Heart right ventricle (tissue), 16 donors: ENCODE measurements at regions not wholly inside any gene's neighbourhood (a gene's known extent, or its start where the extent isn't known, plus 50 kb on each side); places are given as distances from the start of the nearest gene placed in this dataset.

Source experiments
- ATAC-seq, 8 donors: fragments of 200-7000 bp; cut with Tn5 transposase; one replicate each; pipeline ENCODE4 v1.9.1; 2020; ENCODE audit warnings: mild to moderate bottlenecking in 8 of 8, moderate library complexity in 8 of 8, moderate number of reproducible peaks in 1 of 8
- DNase-seq, 2 donors: peaks; one replicate each; pipeline ENCODE4 v3.0.0-alpha.2; 2020
- H3K27ac ChIP-seq, 10 donors: fragments of 200-600 bp; sonication (generic) in 2 of 10; one replicate each; pipeline versions ENCODE4 v1.5.0 to v1.8.0; 2020 to 2022; ENCODE audit warnings: mild to moderate bottlenecking in 3 of 10
- H3K27me3 ChIP-seq, 7 donors: fragments of 200-600 bp; one replicate each; pipeline ENCODE4 v1.8.0; 2021 to 2022; ENCODE audit warnings: mild to moderate bottlenecking in 2 of 7
- H3K36me3 ChIP-seq, 9 donors: fragments of 200-600 bp; sonication (generic) in 1 of 9; one replicate each; pipeline versions ENCODE4 v1.5.0 to v1.8.0; 2020 to 2022; ENCODE audit warnings: mild to moderate bottlenecking in 2 of 9
- H3K4me1 ChIP-seq, 9 donors: fragments of 200-600 bp; sonication (generic) in 1 of 9; one replicate each; pipeline versions ENCODE4 v1.5.0 to v1.8.0; 2020 to 2022; ENCODE audit warnings: mild to moderate bottlenecking in 4 of 9
- H3K4me3 ChIP-seq, 10 donors: fragments of 200-600 bp; sonication (generic) in 2 of 10; one replicate each; pipeline versions ENCODE4 v1.5.0 to v1.8.0; 2020 to 2022; ENCODE audit warnings: mild to moderate bottlenecking in 7 of 10, moderate library complexity in 2 of 10
- H3K9me3 ChIP-seq, 11 donors: fragments of 200-600 bp in 10 of 11; sonication (generic) in 2 of 11; one replicate each; pipeline versions ENCODE4 v1.5.0 to v1.8.0; 2013 to 2022; ENCODE audit warnings: mild to moderate bottlenecking in 2 of 11, control low read depth in 1 of 11, moderate library complexity in 1 of 11
- WGBS, 2 donors: extraction: QIAGEN DNeasy Blood & Tissue Kit; methylation state at CpG; one replicate each; pipeline ENCODE4 v1.1.7; 2013; ENCODE audit warnings: inconsistent platforms in 1 of 2; 5-methylcytosine and 5-hydroxymethylcytosine counted together
- intact Hi-C, 10 donors: fragments of 100-400 bp; cut with DNase I; formaldehyde crosslinking; loops; one replicate each; pipeline versions ENCODE4 v1.11.1 to v1.14.2; 2022
- TF ChIP-seq, protein P1 (sequence below), 9 donors: fragments of 200-600 bp; sonication (generic) in 2 of 9; IDR thresholded peaks; one replicate each; pipeline versions ENCODE4 v1.5.0 to v1.8.0; 2021 to 2022; ENCODE audit warnings: antibody characterized with exemption in 9 of 9, mild to moderate bottlenecking in 5 of 9, moderate library complexity in 1 of 9
- donor health status: Arrhythmogenic right ventricular cardiomyopathy.
- donor health status: ischemic (EF 13 %, LVEDD 7.1; RV severe dilation, severe dysfunction).
- donor health status: healthy with polysubstance abuse.
- donor health status: DM: no; HTN: yes; CAD: no.
- donor health status: DM: no; HTN: no; CAD: no.
- donor health status: ischemic (EF 25% LVEDD 6.9; RV normal size, moderate dysfunction).
- donor health status: ischemic (EF 25% LVEDD 5.7; RV mildly dilated, moderate dysfunction).
- donor health status: healthy.
- donor health status: DM: yes; HTN: yes; CAD: no.
- donor health status: Ischemic cardiomyopathy.
- donor health status: ischemic (EF 35%, LVEDD 5.7; RV mildly dilated, moderate dysfunction).
- donor health status: nonischemic (EF 11% LVEDD 7.7; RV severe dilation, severe dysfunction).
- donor health status: DM: yes; HTN: yes; CAD: no.
- donor health status: PGD.
- donor health status: ischemic (EF 29% LVEDD 5.4; RV normal size, mild dysfunction).
- donor health status: nonischemic (EF 23%, LVEDD 6.1; RV moderate dilation, normal function).

DNA sequence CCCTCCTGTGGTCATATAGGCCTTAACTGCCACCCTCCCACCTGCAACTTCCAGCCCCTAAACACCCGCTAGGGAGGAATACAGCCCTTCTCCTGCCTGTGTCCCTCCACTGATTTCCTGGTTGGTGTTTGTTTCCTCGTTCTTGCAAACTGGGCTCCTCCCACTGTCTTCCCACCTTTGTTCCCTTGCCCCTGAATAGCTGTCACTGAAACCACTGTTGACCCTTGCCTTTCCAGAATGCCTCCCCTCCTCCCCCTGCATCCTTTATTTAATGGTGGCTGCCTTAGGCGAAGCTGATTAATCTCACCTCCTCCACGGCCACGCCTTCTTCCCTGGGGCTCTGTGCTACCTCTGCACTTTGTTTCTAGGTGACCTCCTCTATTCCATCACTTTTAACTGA, 626.7 kb downstream of the BNC2 start:
- no peaks in the 10 kb centered on the region for H3K36me3 ChIP-seq
- ATAC-seq, result no peak
- no peak overlapping the region for H3K27ac ChIP-seq
- no peak overlapping the region for H3K4me3 ChIP-seq
- H3K9me3 ChIP-seq, result no peaks in the 10 kb centered on the region
- 72 to 88% methylated on average over 5 of the region's 5 CpGs for WGBS, 2 donors
- TF ChIP-seq, protein P1, sequence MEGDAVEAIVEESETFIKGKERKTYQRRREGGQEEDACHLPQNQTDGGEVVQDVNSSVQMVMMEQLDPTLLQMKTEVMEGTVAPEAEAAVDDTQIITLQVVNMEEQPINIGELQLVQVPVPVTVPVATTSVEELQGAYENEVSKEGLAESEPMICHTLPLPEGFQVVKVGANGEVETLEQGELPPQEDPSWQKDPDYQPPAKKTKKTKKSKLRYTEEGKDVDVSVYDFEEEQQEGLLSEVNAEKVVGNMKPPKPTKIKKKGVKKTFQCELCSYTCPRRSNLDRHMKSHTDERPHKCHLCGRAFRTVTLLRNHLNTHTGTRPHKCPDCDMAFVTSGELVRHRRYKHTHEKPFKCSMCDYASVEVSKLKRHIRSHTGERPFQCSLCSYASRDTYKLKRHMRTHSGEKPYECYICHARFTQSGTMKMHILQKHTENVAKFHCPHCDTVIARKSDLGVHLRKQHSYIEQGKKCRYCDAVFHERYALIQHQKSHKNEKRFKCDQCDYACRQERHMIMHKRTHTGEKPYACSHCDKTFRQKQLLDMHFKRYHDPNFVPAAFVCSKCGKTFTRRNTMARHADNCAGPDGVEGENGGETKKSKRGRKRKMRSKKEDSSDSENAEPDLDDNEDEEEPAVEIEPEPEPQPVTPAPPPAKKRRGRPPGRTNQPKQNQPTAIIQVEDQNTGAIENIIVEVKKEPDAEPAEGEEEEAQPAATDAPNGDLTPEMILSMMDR (IDR thresholded peaks at IDR 0.05), result no peak
- H3K27me3 ChIP-seq, result no peaks in the 10 kb centered on the region
- no peak for DNase-seq
- intact Hi-C loops, result loop anchor here in 2 of 10 donors (10.0 kb wide), 2 partner anchors 59 to 101 kb away; no protein-coding TSS in a partner anchor
- peaks cover 0 to 15% (median 10%) of the 10 kb centered on the region in 9 donors for H3K4me1 ChIP-seq

DNA sequence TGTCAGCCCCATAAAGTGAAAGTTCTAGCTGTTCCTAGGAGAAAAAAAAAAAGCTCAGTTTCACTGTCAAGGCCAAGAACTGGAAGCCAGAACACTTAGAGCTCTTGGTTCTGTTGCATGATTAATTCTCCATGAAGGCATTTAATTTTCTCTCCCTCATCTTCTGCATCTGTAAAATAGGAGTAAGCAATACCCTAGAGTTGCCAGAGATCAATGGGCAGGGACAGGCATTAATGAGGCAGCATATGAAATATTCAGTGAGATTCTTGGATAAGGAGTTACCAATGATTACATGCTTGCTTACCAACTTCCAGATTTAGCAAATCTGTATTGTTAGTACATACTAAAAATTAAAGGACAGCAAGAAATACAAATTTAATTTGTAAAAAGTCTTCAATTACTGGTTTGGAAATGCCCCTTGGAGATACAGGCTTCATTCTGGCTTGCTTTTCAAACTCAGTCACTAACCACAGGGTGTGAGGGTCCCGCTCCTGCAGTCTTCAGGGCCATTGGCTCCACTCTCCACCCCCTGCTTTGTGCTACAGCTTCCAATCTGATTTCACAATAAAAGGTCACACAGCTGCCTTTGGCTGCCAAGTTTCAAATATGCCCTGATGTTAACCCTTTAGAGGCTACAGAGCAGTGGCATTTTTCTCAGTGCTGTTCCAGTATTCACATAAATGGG, 624.6 kb downstream of the BNC2 start:
- TF ChIP-seq, protein P1 (IDR thresholded peaks at IDR 0.05), result no peak
- peak overlapping the region in 4 of 10 donors; percentile 16 to 59 (median 40) for H3K27ac ChIP-seq
- H3K36me3 ChIP-seq, result no peaks in the 10 kb centered on the region
- H3K27me3 ChIP-seq, result no peaks in the 10 kb centered on the region
- H3K4me3 ChIP-seq, result no peak overlapping the region
- no peaks in the 10 kb centered on the region for H3K9me3 ChIP-seq
- 56 to 76% methylated on average over 1 of the region's 1 CpG for WGBS, 2 donors
- no peak for DNase-seq
- peak in 3 of 8 donors; percentile 29 to 53 (median 45) for ATAC-seq
- intact Hi-C loops, result loop anchor here in 2 of 10 donors (10.0 kb wide), 2 partner anchors 61 to 99 kb away; no protein-coding TSS in a partner anchor
- H3K4me1 ChIP-seq, result peaks cover 0 to 15% (median 10%) of the 10 kb centered on the region in 9 donors

DNA sequence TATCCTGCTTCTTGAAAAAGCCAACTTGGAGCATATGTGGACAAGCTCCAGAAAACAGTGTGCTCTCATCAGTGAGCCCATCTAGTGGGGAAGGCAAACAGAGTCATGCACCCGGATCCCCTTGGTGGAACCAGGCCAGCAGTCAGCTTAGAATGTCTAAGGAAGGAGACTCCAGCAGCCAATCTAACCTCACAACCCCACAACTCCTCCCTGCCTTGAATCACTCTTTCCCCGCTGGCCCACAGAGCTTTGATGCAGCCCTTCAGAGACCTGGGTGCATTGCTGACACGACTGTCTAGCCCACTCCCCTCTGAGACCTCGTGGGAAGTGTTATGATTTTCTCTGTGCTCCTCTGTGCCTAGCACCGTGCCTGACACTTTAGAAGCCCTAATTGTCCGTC, 623.7 kb downstream of the BNC2 start:
- no peaks in the 10 kb centered on the region for H3K9me3 ChIP-seq
- TF ChIP-seq, protein P1 (IDR thresholded peaks at IDR 0.05), result no peak
- peak overlapping the region in 1 of 10 donors; percentile 59 for H3K27ac ChIP-seq
- intact Hi-C loops, result loop anchor here in 2 of 10 donors (10.0 kb wide), 2 partner anchors 62 to 98 kb away; no protein-coding TSS in a partner anchor
- 44 to 58% methylated on average over 6 of the region's 6 CpGs for WGBS, 2 donors
- no peaks in the 10 kb centered on the region for H3K27me3 ChIP-seq
- no peak overlapping the region for H3K4me3 ChIP-seq
- no peak for ATAC-seq
- H3K4me1 ChIP-seq, result peaks cover 0 to 15% (median 10%) of the 10 kb centered on the region in 9 donors
- no peak for DNase-seq
- no peaks in the 10 kb centered on the region for H3K36me3 ChIP-seq

DNA sequence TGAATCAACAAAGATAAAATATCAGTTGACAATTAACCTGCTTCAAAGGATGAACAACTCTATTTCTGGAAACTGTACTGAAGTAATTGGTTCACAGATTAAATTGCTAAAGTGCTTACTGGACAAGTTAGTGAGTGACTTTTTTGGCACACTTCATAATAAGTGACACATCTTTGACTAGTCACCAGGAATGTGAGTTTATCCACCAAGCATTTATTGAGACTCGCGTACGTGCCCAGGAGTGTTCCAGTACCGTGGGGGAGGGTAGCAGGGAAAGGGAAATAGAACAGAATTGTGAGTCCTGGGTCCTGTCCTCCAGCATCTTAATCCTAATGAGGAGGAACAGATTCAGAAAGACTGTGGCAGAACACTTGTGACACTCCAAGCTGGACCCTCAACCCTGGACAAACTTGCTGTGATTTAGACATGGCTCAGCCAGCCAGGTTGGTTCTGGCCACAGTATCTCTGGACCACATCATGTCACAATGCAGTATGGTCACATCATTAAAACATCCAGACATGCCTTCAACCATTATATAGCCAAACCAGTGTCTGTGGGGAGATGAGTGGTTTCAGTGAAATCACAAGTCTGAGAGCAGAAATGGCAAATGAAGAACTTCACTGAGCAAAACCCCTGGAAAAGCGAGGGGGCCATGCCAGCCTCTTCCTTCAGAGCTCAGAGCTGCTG, 623.1 kb downstream of the BNC2 start:
- 54 to 57% methylated on average over 5 of the region's 5 CpGs for WGBS, 2 donors
- Histone ChIP-seq H3K27ac (peak overlapping the region in 1 of 10 donors; percentile 59), H3K4me3 (no peak overlapping the region), H3K9me3 (no peaks in the 10 kb centered on the region), H3K36me3 (no peaks in the 10 kb centered on the region), H3K27me3 (no peaks in the 10 kb centered on the region), H3K4me1 (peaks cover 0 to 15% (median 10%) of the 10 kb centered on the region in 9 donors)
- TF ChIP-seq, protein P1 (IDR thresholded peaks at IDR 0.05), result no peak
- intact Hi-C loops, result loop anchor here in 2 of 10 donors (10.0 kb wide), 2 partner anchors 63 to 97 kb away; no protein-coding TSS in a partner anchor
- ATAC-seq (peak in 3 of 8 donors; percentile 55 to 80 (median 57)), DNase-seq (no peak)
